ENCODE measurements at regions not wholly inside any gene's neighbourhood (a gene's known extent, or its start where the extent isn't known, plus 50 kb on each side); places are given as distances from the start of the nearest gene placed in this dataset.

DNA sequence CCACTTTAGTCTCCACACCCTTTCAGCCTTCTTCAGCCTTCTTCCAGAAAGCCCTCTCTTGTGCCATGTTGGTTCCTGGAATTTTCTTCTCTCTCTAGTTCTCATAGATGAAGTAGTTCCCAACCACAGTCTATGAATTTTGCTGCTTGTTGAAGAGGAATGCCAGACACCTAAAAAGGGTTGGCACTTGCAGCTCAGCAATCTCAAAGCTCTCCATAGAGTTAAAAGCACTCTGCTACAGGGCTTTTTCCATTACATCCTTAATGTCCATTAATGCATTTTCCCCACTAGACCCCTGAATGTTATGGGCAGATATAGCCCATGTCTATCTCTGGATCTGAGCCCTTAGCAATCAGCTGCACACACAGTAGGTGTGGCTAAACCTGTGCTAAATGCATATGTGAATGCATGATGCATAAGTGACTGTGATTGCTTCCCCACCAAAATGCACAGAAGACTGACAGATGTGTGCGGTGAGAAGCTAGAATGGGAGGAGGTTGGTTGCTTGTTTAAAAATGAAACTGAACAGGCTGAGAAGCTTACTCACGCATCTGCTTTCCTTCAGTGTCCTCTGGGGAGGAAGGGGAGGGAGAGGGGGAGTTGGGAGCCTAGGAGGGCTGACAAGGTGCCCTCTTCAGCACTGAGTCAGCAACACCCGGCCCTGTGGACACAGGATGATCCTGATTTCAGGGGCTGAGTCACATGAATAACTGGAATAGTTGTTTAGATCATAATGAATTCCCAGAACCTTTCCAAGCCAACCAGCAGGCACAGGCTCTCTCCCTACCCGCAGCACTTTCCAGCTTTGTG lies 146.1 kb upstream of the FGGY start:
- DNase-seq (ENCODE audit: low spot score) = peak; percentile 56
- intact Hi-C loops (cut with micrococcal nuclease; ENCODE audit: unreplicated experiment) = no loop called here
- H3K4me3 ChIP-seq (ENCODE audit: low read depth, low read length, poor library complexity, severe bottlenecking) = no peak overlapping the region
- no peaks in the 10 kb centered on the region for H3K9me3 ChIP-seq (ENCODE audit: low read depth, low read length, poor library complexity, severe bottlenecking)
- no peaks in the 10 kb centered on the region for H3K27me3 ChIP-seq (replicated peaks; ENCODE audit: insufficient read depth, low read depth, low read length, poor library complexity)
- CTCF ChIA-PET = no interaction called here
- TF ChIP-seq EZH2 (IDR thresholded peaks at IDR 0.05; ENCODE audit: borderline replicate concordance, low read depth, low read length, poor library complexity, severe bottlenecking) = no peak
- TF ChIP-seq, protein P1, sequence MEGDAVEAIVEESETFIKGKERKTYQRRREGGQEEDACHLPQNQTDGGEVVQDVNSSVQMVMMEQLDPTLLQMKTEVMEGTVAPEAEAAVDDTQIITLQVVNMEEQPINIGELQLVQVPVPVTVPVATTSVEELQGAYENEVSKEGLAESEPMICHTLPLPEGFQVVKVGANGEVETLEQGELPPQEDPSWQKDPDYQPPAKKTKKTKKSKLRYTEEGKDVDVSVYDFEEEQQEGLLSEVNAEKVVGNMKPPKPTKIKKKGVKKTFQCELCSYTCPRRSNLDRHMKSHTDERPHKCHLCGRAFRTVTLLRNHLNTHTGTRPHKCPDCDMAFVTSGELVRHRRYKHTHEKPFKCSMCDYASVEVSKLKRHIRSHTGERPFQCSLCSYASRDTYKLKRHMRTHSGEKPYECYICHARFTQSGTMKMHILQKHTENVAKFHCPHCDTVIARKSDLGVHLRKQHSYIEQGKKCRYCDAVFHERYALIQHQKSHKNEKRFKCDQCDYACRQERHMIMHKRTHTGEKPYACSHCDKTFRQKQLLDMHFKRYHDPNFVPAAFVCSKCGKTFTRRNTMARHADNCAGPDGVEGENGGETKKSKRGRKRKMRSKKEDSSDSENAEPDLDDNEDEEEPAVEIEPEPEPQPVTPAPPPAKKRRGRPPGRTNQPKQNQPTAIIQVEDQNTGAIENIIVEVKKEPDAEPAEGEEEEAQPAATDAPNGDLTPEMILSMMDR (conservative IDR thresholded peaks at IDR 0.05; ENCODE audit: low read depth, low read length) = no peak
- no peaks in the 10 kb centered on the region for H3K36me3 ChIP-seq (ENCODE audit: insufficient read depth, low read length, poor library complexity, severe bottlenecking)
- H3K27ac ChIP-seq (ENCODE audit: low read depth, low read length, poor library complexity, severe bottlenecking) = no peak overlapping the region
- H3K4me1 ChIP-seq (ENCODE audit: insufficient read depth, low read length, poor library complexity, severe bottlenecking) = no peaks in the 10 kb centered on the region
- no TSS peak for BruUV-seq (replicated peaks)
- POLR2A ChIA-PET (ENCODE audit: low non-redundant PET) = no interaction called here

DNA sequence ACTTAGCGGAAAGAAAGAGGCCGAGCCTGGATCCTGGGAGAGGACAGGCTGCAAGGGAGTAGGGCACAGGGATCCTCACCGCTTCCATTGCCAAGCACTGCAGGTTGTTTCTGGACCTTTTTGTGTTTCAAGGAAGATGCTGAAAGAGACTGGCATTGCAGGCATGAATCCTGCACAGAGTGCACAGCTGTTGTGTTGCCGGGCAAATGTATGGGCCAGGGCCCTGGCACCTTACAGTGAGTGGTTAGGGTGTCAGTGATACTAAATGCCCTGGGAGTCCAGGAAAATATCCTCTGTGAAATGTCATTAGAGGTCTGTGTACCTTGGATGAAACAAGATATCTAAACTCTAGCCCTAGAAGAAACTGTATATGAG lies 145.5 kb upstream of the FGGY start:
- ChIA-PET POLR2A (ENCODE audit: low non-redundant PET) (no interaction called here), CTCF (no interaction called here)
- TF ChIP-seq, protein P1 (conservative IDR thresholded peaks at IDR 0.05; ENCODE audit: low read depth, low read length) = no peak
- TF ChIP-seq EZH2 (IDR thresholded peaks at IDR 0.05; ENCODE audit: borderline replicate concordance, low read depth, low read length, poor library complexity, severe bottlenecking) = no peak
- peaks cover 4% of the 10 kb centered on the region for H3K4me1 ChIP-seq (ENCODE audit: insufficient read depth, low read length, poor library complexity, severe bottlenecking)
- no peaks in the 10 kb centered on the region for H3K9me3 ChIP-seq (ENCODE audit: low read depth, low read length, poor library complexity, severe bottlenecking)
- no peak for DNase-seq (ENCODE audit: low spot score)
- no peak overlapping the region for H3K27ac ChIP-seq (ENCODE audit: low read depth, low read length, poor library complexity, severe bottlenecking)
- H3K4me3 ChIP-seq (ENCODE audit: low read depth, low read length, poor library complexity, severe bottlenecking) = no peak overlapping the region
- H3K27me3 ChIP-seq (replicated peaks; ENCODE audit: insufficient read depth, low read depth, low read length, poor library complexity) = no peaks in the 10 kb centered on the region
- no peaks in the 10 kb centered on the region for H3K36me3 ChIP-seq (ENCODE audit: insufficient read depth, low read length, poor library complexity, severe bottlenecking)
- intact Hi-C loops (cut with micrococcal nuclease; ENCODE audit: unreplicated experiment) = no loop called here
- no TSS peak for BruUV-seq (replicated peaks)

DNA sequence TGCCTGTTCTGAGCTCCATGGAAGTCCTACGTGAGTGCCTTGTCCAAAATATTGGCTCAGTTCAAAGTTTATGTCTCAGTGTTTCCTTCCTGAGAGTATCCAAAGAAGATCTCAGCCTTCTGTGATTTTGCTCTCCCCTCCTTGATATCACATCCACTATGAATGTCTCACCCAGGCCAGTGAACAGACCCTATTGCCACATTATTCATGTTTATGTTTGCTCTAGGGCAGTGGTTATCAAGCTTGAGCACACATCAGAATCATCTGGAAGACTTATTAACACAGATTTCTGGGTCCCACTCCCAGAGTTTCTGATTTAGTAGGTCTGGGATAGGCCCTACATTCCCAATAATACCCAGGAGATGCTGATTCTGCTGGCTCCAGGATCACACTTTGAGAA lies 145.0 kb upstream of the FGGY start:
- Histone ChIP-seq H3K36me3 (ENCODE audit: insufficient read depth, low read length, poor library complexity, severe bottlenecking) (no peaks in the 10 kb centered on the region), H3K27me3 (replicated peaks; ENCODE audit: insufficient read depth, low read depth, low read length, poor library complexity) (no peaks in the 10 kb centered on the region), H3K4me3 (ENCODE audit: low read depth, low read length, poor library complexity, severe bottlenecking) (no peak overlapping the region), H3K4me1 (ENCODE audit: insufficient read depth, low read length, poor library complexity, severe bottlenecking) (peaks cover 9% of the 10 kb centered on the region), H3K9me3 (ENCODE audit: low read depth, low read length, poor library complexity, severe bottlenecking) (no peaks in the 10 kb centered on the region), H3K27ac (ENCODE audit: low read depth, low read length, poor library complexity, severe bottlenecking) (no peak overlapping the region)
- BruUV-seq (replicated peaks) = no TSS peak
- no peak for DNase-seq (ENCODE audit: low spot score)
- TF ChIP-seq EZH2 (IDR thresholded peaks at IDR 0.05; ENCODE audit: borderline replicate concordance, low read depth, low read length, poor library complexity, severe bottlenecking) = no peak
- TF ChIP-seq, protein P1 (conservative IDR thresholded peaks at IDR 0.05; ENCODE audit: low read depth, low read length) = no peak
- ChIA-PET CTCF (no interaction called here), POLR2A (ENCODE audit: low non-redundant PET) (no interaction called here)
- intact Hi-C loops (cut with micrococcal nuclease; ENCODE audit: unreplicated experiment) = no loop called here

Measured in A673 (cell line).